GM12891 (cell line): ENCODE measurements at regions not wholly inside any gene's neighbourhood (a gene's known extent, or its start where the extent isn't known, plus 50 kb on each side); places are given as distances from the start of the nearest gene placed in this dataset.
A peak's percentile ranks its signal among the peaks of the same experiment; 100 is the strongest.

Source experiments
- DNase-seq: peaks from one replicate; pipeline ENCODE4 v3.0.0; 2011; ENCODE audit warnings: low spot score; ENCODE audit not compliant: insufficient read length
- FAIRE-seq: peaks from 2 replicates; lab custom pipeline; 2011; peaks lifted over from hg19 to GRCh38; lab: Jason Lieb, UNC
- PAX5 ChIP-seq: IDR thresholded peaks from 2 replicates; pipeline ENCODE4 v1.6.1; 2011; ENCODE audit warnings: low read length, moderate library complexity, mild to moderate bottlenecking; ENCODE audit not compliant: insufficient read depth, severe bottlenecking
- POLR2A ChIP-seq: IDR thresholded peaks from 2 replicates; pipeline ENCODE4 v1.6.1; 2011; ENCODE audit warnings: low read depth, low read length, control low read depth
- POLR2AphosphoS5 ChIP-seq: IDR thresholded peaks from 2 replicates; pipeline ENCODE4 v1.6.1; 2011; ENCODE audit warnings: low read depth, low read length, control low read depth
- POU2F2 ChIP-seq: IDR thresholded peaks from 2 replicates; pipeline ENCODE4 v1.6.1; 2011; ENCODE audit warnings: low read depth, mild to moderate bottlenecking, control low read depth, low read length, moderate library complexity
- SPI1 ChIP-seq: IDR thresholded peaks from 2 replicates; pipeline ENCODE4 v1.6.1; 2011; ENCODE audit warnings: low read depth, low read length, control low read depth
- TAF1 ChIP-seq: IDR thresholded peaks from 2 replicates; pipeline ENCODE4 v1.6.1; 2011; ENCODE audit warnings: low read depth, low read length, control low read depth

GRCh38 chrX:82912382-82912781 lies 595.7 kb upstream of the POU3F4 start:
- DNase-seq (no peak), FAIRE-seq (no peak)
- TF ChIP-seq POU2F2 (no peak), PAX5 (no peak), POLR2A (no peak), POLR2AphosphoS5 (no peak), TAF1 (no peak), SPI1 (no peak)

GRCh38 chrX:82934980-82935379 lies 573.1 kb upstream of the POU3F4 start:
- no peak for FAIRE-seq
- TF ChIP-seq POLR2AphosphoS5 = no peak
- no peak for TF ChIP-seq POU2F2
- no peak for TF ChIP-seq PAX5
- TF ChIP-seq SPI1 = no peak
- no peak for TF ChIP-seq POLR2A
- no peak for TF ChIP-seq TAF1
- DNase-seq = no peak

GRCh38 chrX:82945332-82945731 lies 562.8 kb upstream of the POU3F4 start:
- no peak for FAIRE-seq
- TF ChIP-seq POLR2AphosphoS5 (no peak), TAF1 (no peak), POLR2A (no peak), SPI1 (no peak), PAX5 (no peak), POU2F2 (no peak)
- DNase-seq = no peak

GRCh38 chrX:82961129-82961528 lies 547.0 kb upstream of the POU3F4 start:
- no peak for DNase-seq
- TF ChIP-seq SPI1 (no peak), POU2F2 (no peak), PAX5 (no peak), POLR2A (no peak), TAF1 (no peak), POLR2AphosphoS5 (no peak)
- peak; percentile 51 for FAIRE-seq

GRCh38 chrX:82973646-82974045 lies 534.4 kb upstream of the POU3F4 start:
- no peak for FAIRE-seq
- DNase-seq = no peak
- TF ChIP-seq SPI1 (no peak), PAX5 (no peak), POU2F2 (no peak), POLR2AphosphoS5 (no peak), POLR2A (no peak), TAF1 (no peak)

- TF ChIP-seq TAF1 = no peak
- no peak for TF ChIP-seq POLR2A
- no peak for TF ChIP-seq POU2F2
- no peak for TF ChIP-seq PAX5
- no peak for TF ChIP-seq SPI1
- TF ChIP-seq POLR2AphosphoS5 = no peak
- FAIRE-seq (no peak), DNase-seq (no peak)
Measured at GRCh38 chrX:82998163-82998562, 509.9 kb upstream of the POU3F4 start.

- DNase-seq (no peak), FAIRE-seq (no peak)
- no peak for TF ChIP-seq SPI1
- no peak for TF ChIP-seq POLR2AphosphoS5
- no peak for TF ChIP-seq POU2F2
- no peak for TF ChIP-seq TAF1
- no peak for TF ChIP-seq PAX5
Measured at GRCh38 chrX:83004012-83004411, 504.1 kb upstream of the POU3F4 start.

- no peak for DNase-seq
- FAIRE-seq = no peak
- TF ChIP-seq POLR2A = no peak
- no peak for TF ChIP-seq SPI1
- TF ChIP-seq POLR2AphosphoS5 = no peak
- TF ChIP-seq TAF1 = no peak
Measured at GRCh38 chrX:83008415-83008814, 499.7 kb upstream of the POU3F4 start.

- no peak for TF ChIP-seq TAF1
- no peak for TF ChIP-seq POU2F2
- TF ChIP-seq SPI1 = no peak
- TF ChIP-seq PAX5 = no peak
- TF ChIP-seq POLR2A = no peak
- no peak for TF ChIP-seq POLR2AphosphoS5
- DNase-seq = no peak
- FAIRE-seq = no peak
Measured at GRCh38 chrX:83019258-83019657, 488.8 kb upstream of the POU3F4 start.

- TF ChIP-seq POU2F2 (no peak), SPI1 (no peak), POLR2A (no peak), PAX5 (no peak), TAF1 (no peak)
- DNase-seq (no peak), FAIRE-seq (no peak)
Measured at GRCh38 chrX:83022020-83022419, 486.1 kb upstream of the POU3F4 start.
